RWPE1 (cell line): ENCODE measurements at regions not wholly inside any gene's neighbourhood (a gene's known extent, or its start where the extent isn't known, plus 50 kb on each side); places are given as distances from the start of the nearest gene placed in this dataset.

Experiments used
- CTCF ChIA-PET: fragments of 350-600 bp; sonication (Branson Sonifier 250); formaldehyde crosslinking; extraction: SDS; loops from one replicate; lab custom pipeline; 2021; lab: Yijun Ruan, JAX
- POLR2A ChIA-PET: fragments of 400-600 bp; formaldehyde crosslinking; extraction: SDS; loops from one replicate; lab custom pipeline; 2020; ENCODE audit warnings: antibody characterized with exemption; ENCODE audit not compliant: low non-redundant PET; lab: Yijun Ruan, JAX
- DNase-seq: peaks from one replicate; pipeline ENCODE4 v3.0.0; 2012; ENCODE audit warnings: low spot score
- H3K27ac ChIP-seq: fragments of 450-650 bp; 2 replicates; pipeline ENCODE4 v1.5.1; 2017
- TF ChIP-seq, protein P1 (sequence below): fragments of 450-650 bp; conservative IDR thresholded peaks from 2 replicates; pipeline ENCODE4 v1.5.1; 2017; ENCODE audit warnings: low read depth, mild to moderate bottlenecking

DNA sequence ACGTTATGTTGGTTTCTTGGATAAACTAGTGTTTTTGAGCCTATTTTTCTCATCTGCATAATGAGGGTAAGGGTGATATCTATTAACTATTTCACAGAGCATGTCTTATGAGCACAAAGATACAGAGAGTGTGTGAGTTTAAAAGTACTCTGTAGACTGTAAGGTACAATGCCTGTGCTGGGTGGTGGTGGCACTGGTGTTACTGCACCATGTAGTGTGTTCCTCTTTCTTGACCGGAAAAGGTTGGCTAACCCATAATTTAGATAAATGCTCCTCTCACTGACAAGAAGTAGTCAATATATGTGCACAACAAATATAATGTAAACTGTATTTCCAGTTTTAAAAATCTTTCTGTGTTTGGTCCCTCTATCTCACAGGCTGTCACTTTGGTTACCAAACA is 116.2 kb upstream of the MMS22L start:
- TF ChIP-seq, protein P1, sequence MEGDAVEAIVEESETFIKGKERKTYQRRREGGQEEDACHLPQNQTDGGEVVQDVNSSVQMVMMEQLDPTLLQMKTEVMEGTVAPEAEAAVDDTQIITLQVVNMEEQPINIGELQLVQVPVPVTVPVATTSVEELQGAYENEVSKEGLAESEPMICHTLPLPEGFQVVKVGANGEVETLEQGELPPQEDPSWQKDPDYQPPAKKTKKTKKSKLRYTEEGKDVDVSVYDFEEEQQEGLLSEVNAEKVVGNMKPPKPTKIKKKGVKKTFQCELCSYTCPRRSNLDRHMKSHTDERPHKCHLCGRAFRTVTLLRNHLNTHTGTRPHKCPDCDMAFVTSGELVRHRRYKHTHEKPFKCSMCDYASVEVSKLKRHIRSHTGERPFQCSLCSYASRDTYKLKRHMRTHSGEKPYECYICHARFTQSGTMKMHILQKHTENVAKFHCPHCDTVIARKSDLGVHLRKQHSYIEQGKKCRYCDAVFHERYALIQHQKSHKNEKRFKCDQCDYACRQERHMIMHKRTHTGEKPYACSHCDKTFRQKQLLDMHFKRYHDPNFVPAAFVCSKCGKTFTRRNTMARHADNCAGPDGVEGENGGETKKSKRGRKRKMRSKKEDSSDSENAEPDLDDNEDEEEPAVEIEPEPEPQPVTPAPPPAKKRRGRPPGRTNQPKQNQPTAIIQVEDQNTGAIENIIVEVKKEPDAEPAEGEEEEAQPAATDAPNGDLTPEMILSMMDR = no peak
- POLR2A ChIA-PET = no interaction called here
- CTCF ChIA-PET = interaction anchor here (0.6 kb wide), 1 partner anchor 270 kb away, joined by 3 read pairs; no protein-coding TSS in a partner anchor
- no peak for DNase-seq
- H3K27ac ChIP-seq = no peak overlapping the region

DNA sequence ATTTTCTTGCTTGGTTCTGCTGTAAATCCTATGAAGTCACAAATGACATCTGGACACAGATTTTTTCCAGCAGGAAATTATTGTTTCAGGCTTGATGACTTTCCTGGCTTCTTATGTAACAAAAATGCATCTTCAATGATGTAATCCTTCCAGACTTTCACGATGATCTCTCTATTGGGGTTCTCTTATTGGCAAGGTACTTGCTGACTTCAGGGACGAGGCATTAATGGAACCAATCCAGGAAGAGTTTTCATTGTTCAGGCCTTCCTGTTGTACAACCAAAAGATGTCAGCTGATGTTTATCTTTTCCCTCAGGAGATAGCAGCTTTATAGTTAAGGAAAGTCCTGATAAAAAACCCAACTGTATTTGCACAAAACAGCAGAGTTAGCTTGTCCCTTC is 118.5 kb upstream of the MMS22L start:
- TF ChIP-seq, protein P1 = no peak
- POLR2A ChIA-PET = no interaction called here
- DNase-seq = no peak
- CTCF ChIA-PET = interaction anchor here (0.5 to 0.7 kb wide), 3 partner anchors 10 to 342 kb away, joined by 3 to 4 read pairs (median 3); no protein-coding TSS in a partner anchor
- H3K27ac ChIP-seq = no peak overlapping the region

DNA sequence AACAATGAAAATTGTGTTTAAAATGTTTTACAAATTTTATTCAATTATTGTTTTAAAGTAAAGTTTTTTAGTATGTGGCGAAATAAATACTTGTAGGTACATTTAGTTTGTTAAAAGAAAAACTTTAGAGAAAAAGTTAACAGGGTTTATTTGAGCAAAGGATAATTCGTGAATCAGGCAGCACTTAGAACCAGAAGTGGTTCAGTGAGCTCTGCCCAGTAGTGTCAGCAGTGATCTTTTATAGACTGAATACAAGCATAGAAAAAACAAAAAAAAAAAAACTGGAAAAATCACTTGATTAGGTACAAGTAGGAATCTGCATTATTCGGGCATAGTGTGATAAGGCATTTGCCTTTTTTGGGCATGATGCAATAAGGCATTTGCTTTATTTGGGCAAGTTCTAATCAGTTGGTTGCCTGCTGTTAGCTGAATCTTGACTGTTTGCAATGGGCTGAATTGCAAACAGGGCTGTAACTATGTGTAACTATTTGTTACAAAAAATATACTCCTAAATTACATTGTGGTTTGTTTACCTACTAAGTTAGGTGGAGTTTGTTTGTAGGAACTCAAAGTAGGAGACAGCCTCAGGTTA is 122.9 kb upstream of the MMS22L start:
- CTCF ChIA-PET = no interaction called here
- DNase-seq = no peak
- POLR2A ChIA-PET = no interaction called here
- H3K27ac ChIP-seq = no peak overlapping the region
- TF ChIP-seq, protein P1 = no peak

DNA sequence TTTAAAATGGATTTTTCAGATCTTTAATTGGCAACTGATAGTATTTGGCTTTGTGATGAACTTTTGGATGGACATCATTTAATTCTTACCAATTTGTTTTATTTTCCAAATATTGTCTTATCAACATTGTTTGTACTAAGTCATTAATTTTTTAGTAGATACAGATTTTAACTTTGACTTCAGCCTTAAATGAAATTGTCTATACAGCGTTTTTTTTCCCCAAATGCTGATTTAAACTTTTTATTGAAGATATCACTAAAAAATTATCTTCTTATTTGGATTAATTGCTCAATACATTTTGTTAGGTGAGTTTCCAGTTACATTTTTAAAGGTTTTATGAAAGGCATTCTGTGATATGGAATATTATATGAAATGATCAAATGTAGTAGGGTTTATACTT is 123.6 kb upstream of the MMS22L start:
- TF ChIP-seq, protein P1 = no peak
- H3K27ac ChIP-seq = no peak overlapping the region
- no peak for DNase-seq
- ChIA-PET POLR2A (no interaction called here), CTCF (no interaction called here)

DNA sequence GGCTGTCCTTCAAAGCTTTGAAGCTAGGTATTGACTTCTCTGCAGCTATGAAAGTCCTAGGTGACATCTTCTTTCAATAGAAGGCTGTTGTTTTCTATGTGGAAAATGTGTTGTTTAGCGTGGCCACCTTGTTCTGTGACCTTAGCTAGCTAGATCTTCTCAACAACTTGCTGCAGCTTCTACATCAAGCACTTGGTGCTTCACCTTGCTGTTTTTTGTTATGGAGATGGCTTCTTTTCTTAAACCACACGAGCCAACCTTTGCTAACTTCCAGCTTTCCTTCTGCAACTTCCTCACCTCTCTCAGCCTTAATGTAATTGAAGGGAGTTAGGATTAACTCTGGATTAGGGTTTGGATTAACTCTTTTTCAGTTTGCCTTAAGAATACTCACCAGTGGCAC is 128.6 kb upstream of the MMS22L start:
- ChIA-PET POLR2A (no interaction called here), CTCF (interaction anchor here (0.6 kb wide), 1 partner anchor 11 kb away, joined by 4 read pairs; no protein-coding TSS in a partner anchor)
- no peak for DNase-seq
- TF ChIP-seq, protein P1 = no peak
- H3K27ac ChIP-seq = no peak overlapping the region

DNA sequence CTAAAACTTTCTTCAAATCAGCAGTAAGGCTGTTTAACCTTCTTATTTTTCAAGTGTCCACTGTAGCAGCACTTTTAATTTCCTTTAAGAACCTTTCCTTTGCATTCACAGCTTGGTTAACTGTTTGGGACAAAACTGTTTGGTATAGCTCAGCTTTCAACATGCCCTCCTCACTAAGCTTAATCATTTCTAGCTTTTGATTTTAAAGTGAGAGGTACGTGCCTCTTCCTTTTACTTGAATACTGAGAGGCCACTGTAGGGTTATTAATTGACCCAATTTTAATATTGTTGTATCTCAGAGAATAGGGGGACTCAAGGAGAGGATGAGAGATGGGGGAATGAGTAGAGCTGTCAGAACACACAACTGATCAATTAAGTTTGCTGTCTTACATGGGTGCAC is 129.5 kb upstream of the MMS22L start:
- TF ChIP-seq, protein P1 = no peak
- ChIA-PET CTCF (interaction anchor here (0.6 to 0.7 kb wide), 2 partner anchors 267 to 786 kb away, joined by 3 to 4 read pairs; no protein-coding TSS in a partner anchor), POLR2A (no interaction called here)
- DNase-seq = no peak
- no peak overlapping the region for H3K27ac ChIP-seq
